K562 (cell line): ENCODE measurements at regions not wholly inside any gene's neighbourhood (a gene's known extent, or its start where the extent isn't known, plus 50 kb on each side); places are given as distances from the start of the nearest gene placed in this dataset.
A peak's percentile ranks its signal among the peaks of the same experiment; 100 is the strongest.

Experiments
- ATAC-seq: fragments of 200-7000 bp; cut with Tn5 transposase; 3 replicates; pipeline ENCODE4 v1.9.1; 2020; ENCODE audit warnings: moderate library complexity
- BruUV-seq: library from RNA; stranded (reverse); fragments of 400-500 nt; replicated peaks from 2 replicates; lab custom pipeline; 2021; lab: Mats Ljungman, UMichigan
- CTCF ChIA-PET: fragments of 300-600 bp; formaldehyde crosslinking; extraction: SDS; loops from one replicate; lab custom pipeline; 2021; ENCODE audit warnings: low intra/inter-chr PET ratio; lab: Yijun Ruan, JAX
- POLR2A ChIA-PET: fragments of 300-600, 350-650 bp; sonication (Branson Sonifier 250); formaldehyde crosslinking; extraction: SDS; loops from one replicate; lab custom pipeline; 2021; ENCODE audit warnings: antibody characterized with exemption, inconsistent platforms; lab: Yijun Ruan, JAX
- DNase-seq, 4 experiments: peaks; one replicate each; pipeline versions ENCODE4 v3.0.0 to v3.0.0-alpha.2; 2011 to 2018; ENCODE audit warnings: low spot score in 3 of 4, mixed read lengths in 3 of 4; ENCODE audit errors: extremely low read depth in 1 of 4
- FAIRE-seq: peaks from 2 replicates; lab custom pipeline; 2011; peaks lifted over from hg19 to GRCh38; lab: Jason Lieb, UNC
- H2AFZ ChIP-seq: 2 replicates; pipeline ENCODE4 v1.6.0; 2011; ENCODE audit warnings: low read depth, low read length, control low read depth, inconsistent platforms
- H3K27ac ChIP-seq: fragments of 200-600 bp; 3 replicates; pipeline ENCODE4 v1.8.0; 2011; ENCODE audit warnings: low read depth, mild to moderate bottlenecking, control low read depth, inconsistent platforms, low read length, moderate library complexity, mixed read lengths; ENCODE audit errors: extremely low read depth
- H3K27me3 ChIP-seq, 2 experiments: fragments of 300-600 bp in 1 of 2; 2 replicates in 1 of 2; 3 replicates in 1 of 2; pipeline versions ENCODE4 v1.6.0 to v1.8.0; 2011; ENCODE audit warnings: inconsistent platforms in 2 of 2, low read length in 2 of 2, mild to moderate bottlenecking in 1 of 2, mixed read lengths in 1 of 2, moderate library complexity in 1 of 2; ENCODE audit not compliant: control insufficient read depth in 2 of 2, insufficient read depth in 2 of 2
- H3K36me3 ChIP-seq: fragments of 300-600 bp; 3 replicates; pipeline ENCODE4 v1.8.0; 2011; ENCODE audit warnings: mild to moderate bottlenecking, low read length, inconsistent platforms; ENCODE audit not compliant: control insufficient read depth, insufficient read depth
- H3K4me1 ChIP-seq, 2 experiments: fragments of 200-600 bp in 1 of 2; replicated peaks in 1 of 2; 2 replicates in 1 of 2; 3 replicates in 1 of 2; pipeline versions ENCODE4 v1.5.1 to v1.8.0; 2011; ENCODE audit warnings: inconsistent platforms in 2 of 2, low read length in 2 of 2, mild to moderate bottlenecking in 1 of 2, mixed read lengths in 1 of 2, moderate library complexity in 1 of 2; ENCODE audit not compliant: control insufficient read depth in 2 of 2, insufficient read depth in 2 of 2
- H3K4me2 ChIP-seq: 2 replicates; pipeline ENCODE4 v1.6.1; 2011; ENCODE audit warnings: low read length, control low read depth, inconsistent platforms, mixed read lengths; ENCODE audit not compliant: insufficient read depth
- H3K4me3 ChIP-seq: fragments of 200-600 bp; sonication (generic), shearing (Covaris generic); 2 replicates; pipeline ENCODE4 v1.5.1; 2016; ENCODE audit warnings: control low read depth, inconsistent platforms
- H3K79me2 ChIP-seq: fragments of 200-600 bp; 3 replicates; pipeline ENCODE4 v1.8.0; 2011; ENCODE audit warnings: low read length, inconsistent platforms; ENCODE audit not compliant: control insufficient read depth, insufficient read depth
- H3K9ac ChIP-seq, 2 experiments: 2 replicates each; pipeline versions ENCODE4 v1.6.0 to v1.6.1; 2011; ENCODE audit warnings: low read depth in 2 of 2, low read length in 2 of 2, control low read depth in 1 of 2, inconsistent platforms in 1 of 2, mild to moderate bottlenecking in 1 of 2, mixed read lengths in 1 of 2; ENCODE audit not compliant: insufficient read depth in 1 of 2
- H3K9me1 ChIP-seq: one replicate; pipeline ENCODE4 v1.6.0; 2011; ENCODE audit warnings: inconsistent platforms, mild to moderate bottlenecking, low read length, moderate library complexity; ENCODE audit not compliant: control insufficient read depth, insufficient read depth
- H3K9me3 ChIP-seq: replicated peaks from 2 replicates; pipeline ENCODE4 v1.5.1; 2011; ENCODE audit warnings: low read depth, low read length, inconsistent platforms; ENCODE audit not compliant: control insufficient read depth, insufficient read depth
- H4K20me1 ChIP-seq: replicated peaks from 2 replicates; pipeline ENCODE4 v1.6.1; 2011; ENCODE audit warnings: low read length, inconsistent platforms, mixed read lengths; ENCODE audit not compliant: control insufficient read depth, insufficient read depth
- ARID2 ChIP-seq: fragments of 450-650 bp; IDR thresholded peaks from 2 replicates; pipeline ENCODE4 v1.6.1; 2017; ENCODE audit warnings: antibody characterized with exemption, mild to moderate bottlenecking
- BDP1 ChIP-seq: IDR thresholded peaks from 3 replicates; pipeline ENCODE4 v1.6.1; 2011; ENCODE audit not compliant: insufficient read length, insufficient read depth
- CBX8 ChIP-seq: fragments of 200-600 bp; sonication (generic); IDR thresholded peaks from 2 replicates; pipeline ENCODE4 v1.6.1; 2012; ENCODE audit warnings: borderline replicate concordance, mixed run types, low read depth, mild to moderate bottlenecking, moderate library complexity, mixed read lengths, low read length, control low read depth, inconsistent platforms; ENCODE audit not compliant: poor library complexity, severe bottlenecking; ENCODE audit errors: extremely low read depth
- DPF2 ChIP-seq: fragments of 450-650 bp; IDR thresholded peaks from 2 replicates; pipeline ENCODE4 v1.6.1; 2016
- KDM1A ChIP-seq, 2 experiments: fragments of 450-650 bp; IDR thresholded peaks; 2 replicates each; pipeline ENCODE4 v1.6.1; 2016; ENCODE audit warnings: mild to moderate bottlenecking in 2 of 2
- KDM2B ChIP-seq: fragments of 250-450 bp; sonication (Bioruptor Pico); IDR thresholded peaks from 2 replicates; pipeline ENCODE4 v1.8.0; 2021; ENCODE audit warnings: mild to moderate bottlenecking, moderate library complexity
- MAFG ChIP-seq: fragments of 450-650 bp; conservative IDR thresholded peaks from 2 replicates; pipeline ENCODE4 v1.6.1; 2016; ENCODE audit warnings: missing genetic modification characterization, missing compliant biosample characterization
- MCM5 ChIP-seq: fragments of 450-650 bp; IDR thresholded peaks from 2 replicates; pipeline ENCODE4 v1.6.1; 2016; ENCODE audit warnings: low read depth
- MYNN ChIP-seq, 2 experiments: sonication (generic); formaldehyde crosslinking in 1 of 2; IDR thresholded peaks; 2 replicates each; pipeline versions ENCODE4 v1.5.0 to v1.6.1; 2016 to 2020; ENCODE audit warnings: antibody characterized with exemption in 1 of 2, missing genetic modification reagents in 1 of 2
- SRSF9 ChIP-seq: fragments of 200-400 bp; formaldehyde crosslinking; IDR thresholded peaks from 2 replicates; pipeline ENCODE4 v1.6.1; 2017; ENCODE audit warnings: low read depth, low read length, borderline replicate concordance
- TRIM28 ChIP-seq: fragments of 450-650 bp; IDR thresholded peaks from 2 replicates; pipeline ENCODE4 v1.6.1; 2017
- ZBTB5 ChIP-seq: fragments of 450-650 bp; IDR thresholded peaks from 2 replicates; pipeline ENCODE4 v1.6.1; 2017; ENCODE audit warnings: antibody characterized with exemption
- ZFP1 ChIP-seq: fragments of 450-650 bp; formaldehyde crosslinking; IDR thresholded peaks from 2 replicates; pipeline ENCODE4 v1.4.0; 2020; ENCODE audit warnings: mild to moderate bottlenecking, mixed read lengths
- ZNF146 ChIP-seq: IDR thresholded peaks from one replicate; pipeline ENCODE4 v1.6.1; 2018; ENCODE audit warnings: missing compliant biosample characterization; ENCODE audit not compliant: unreplicated experiment
- ZNF780A ChIP-seq: fragments of 250-450 bp; sonication (Bioruptor Pico); IDR thresholded peaks from 2 replicates; pipeline ENCODE4 v1.5.0; 2021; ENCODE audit warnings: mild to moderate bottlenecking
- WGBS: fragments of 100-300 bp; shearing (Covaris generic); methylation state at CpG from one replicate; pipeline ENCODE4 v1.1.6; 2016; ENCODE audit warnings: low coverage, mixed read lengths; ENCODE audit not compliant: insufficient coverage; ENCODE audit errors: missing lambda C conversion rate; 5-methylcytosine and 5-hydroxymethylcytosine counted together
- in situ Hi-C: fragments of 300-500 bp; cut with MboI; formaldehyde crosslinking; loops from 4 replicates; pipeline ENCODE4 v1.15.0; 2018; ENCODE audit warnings: inconsistent platforms, mixed read lengths
- intact Hi-C: fragments of 100-400 bp; cut with micrococcal nuclease; formaldehyde crosslinking; loops from 2 replicates; pipeline ENCODE4 v1.14.2; 2022
- TF ChIP-seq, protein P1 (sequence below): fragments of 250-450 bp; sonication (Bioruptor Pico); IDR thresholded peaks from 2 replicates; pipeline ENCODE4 v1.5.0; 2021

- TF ChIP-seq CBX8 (no peak), DPF2 (0 out of 2 replicates have a peak, but pooled peaks have one; percentile 17), ZFP1 (CRISPR knock-in tag) (no peak), MYNN (IDR thresholded peaks at IDR 0.05) (no peak), MYNN (CRISPR knock-in tag; IDR thresholded peaks at IDR 0.05) (no peak), ZNF780A (CRISPR knock-in tag) (no peak), SRSF9 (no peak), BDP1 (no peak), TRIM28 (no peak)
- TF ChIP-seq, protein P1, sequence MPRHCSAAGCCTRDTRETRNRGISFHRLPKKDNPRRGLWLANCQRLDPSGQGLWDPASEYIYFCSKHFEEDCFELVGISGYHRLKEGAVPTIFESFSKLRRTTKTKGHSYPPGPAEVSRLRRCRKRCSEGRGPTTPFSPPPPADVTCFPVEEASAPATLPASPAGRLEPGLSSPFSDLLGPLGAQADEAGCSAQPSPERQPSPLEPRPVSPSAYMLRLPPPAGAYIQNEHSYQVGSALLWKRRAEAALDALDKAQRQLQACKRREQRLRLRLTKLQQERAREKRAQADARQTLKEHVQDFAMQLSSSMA (CRISPR knock-in tag) = no peak
Measured at GRCh38 chr1:22365331-22366295, 86.0 kb upstream of the ZBTB40 start (continued).

- WGBS = 14% methylated on average over 6 of the region's 6 CpGs
- TF ChIP-seq MAFG (tag) = no peak
- TF ChIP-seq ARID2 = peak; percentile 70; the same call in 1 of the 2 replicates
- TF ChIP-seq ZBTB5 = no peak
- TF ChIP-seq MCM5 = no peak
- no peak for TF ChIP-seq ZNF146 (CRISPR knock-in tag)
- peak in 1 of 2 experiments; percentile 95; a peak in 2 of 4 replicates for TF ChIP-seq KDM1A (IDR thresholded peaks at IDR 0.05)
- TF ChIP-seq KDM2B (CRISPR knock-in tag) = no peak
- H3K9me1 ChIP-seq = no peaks in the 10 kb centered on the region
- CTCF ChIA-PET = no interaction called here
- no peak overlapping the region for H3K9ac ChIP-seq
- H3K79me2 ChIP-seq = no peaks in the 10 kb centered on the region
- no peak overlapping the region for H3K27ac ChIP-seq
- H3K4me2 ChIP-seq = no peak overlapping the region
- intact Hi-C loops (no loop called here), in situ Hi-C loops (no loop called here)
- peaks cover 14 to 37% of the 10 kb centered on the region in 2 experiments for H3K27me3 ChIP-seq
- H3K4me3 ChIP-seq = no peak overlapping the region
- H2AFZ ChIP-seq = no peak overlapping the region
- ATAC-seq (no peak), DNase-seq (no peak), FAIRE-seq (no peak)
- no TSS peak for BruUV-seq
- no peaks in the 10 kb centered on the region; the same call in 1 of the 2 replicates for H4K20me1 ChIP-seq
- no peaks in the 10 kb centered on the region for H3K36me3 ChIP-seq
- peaks cover 11 to 22% of the 10 kb centered on the region in 2 experiments; a peak in 4 of 5 replicates for H3K4me1 ChIP-seq
- no peaks in the 10 kb centered on the region for H3K9me3 ChIP-seq
- POLR2A ChIA-PET = interaction anchor here (1.1 kb wide), 1 partner anchor 41 kb away, joined by 3 read pairs; no protein-coding TSS in a partner anchor
Measured at GRCh38 chr1:22366346-22366745, 85.3 kb upstream of the ZBTB40 start.
